ENCODE measurements at regions not wholly inside any gene's neighbourhood (a gene's known extent, or its start where the extent isn't known, plus 50 kb on each side); places are given as distances from the start of the nearest gene placed in this dataset.

DNA sequence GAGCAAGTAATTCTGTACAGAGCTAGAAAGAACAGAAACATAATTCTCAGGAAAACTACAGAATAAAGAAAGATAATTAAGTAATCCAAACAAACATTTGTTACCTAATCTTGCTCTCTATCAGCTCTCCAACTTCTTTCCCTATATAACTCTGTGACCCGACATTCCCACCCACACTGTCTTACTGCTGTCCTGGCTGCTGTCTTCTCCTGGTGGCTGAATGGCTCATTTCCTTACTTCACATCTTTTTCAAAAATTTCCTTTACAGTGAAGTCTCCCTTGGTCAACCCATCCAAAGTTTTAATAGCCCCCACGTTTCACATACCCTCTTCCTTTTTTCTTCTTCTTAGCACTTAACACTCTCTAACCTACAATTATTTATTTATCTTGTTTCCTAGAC, 64.0 kb downstream of the HYCC1 start:
- Histone ChIP-seq H3K36me3 (ENCODE audit: control insufficient read depth in 2 of 2, extremely low read depth in 1 of 2, insufficient read depth in 2 of 2, low read length in 2 of 2) (peaks cover 0 to 7% of the 10 kb centered on the region in 2 experiments), H3K9me3 (replicated peaks; ENCODE audit: control insufficient read depth, insufficient read depth, low read length) (no peaks in the 10 kb centered on the region), H4K20me1 (replicated peaks; ENCODE audit: control insufficient read depth, extremely low read depth, insufficient read depth, low read length) (no peaks in the 10 kb centered on the region), H3K4me3 (replicated peaks in 1 of 3; ENCODE audit: insufficient read depth in 1 of 3, low read depth in 1 of 3, low read length in 3 of 3) (no peak overlapping the region), H3K9me1 (replicated peaks; ENCODE audit: control insufficient read depth, extremely low read depth, insufficient read depth, low read length) (no peaks in the 10 kb centered on the region), H3K4me2 (ENCODE audit: insufficient read depth, low read length) (no peak overlapping the region), H3K9ac (replicated peaks; ENCODE audit: extremely low read depth, insufficient read depth, low read length) (no peak overlapping the region), H3K27ac (ENCODE audit: insufficient read depth, low read depth, low read length) (no peak overlapping the region), H3K27me3 (ENCODE audit: control insufficient read depth in 2 of 2, insufficient read depth in 2 of 2, low read length in 2 of 2) (no peaks in the 10 kb centered on the region), H3K79me2 (ENCODE audit: control insufficient read depth, insufficient read depth, low read length) (no peaks in the 10 kb centered on the region), H3K4me1 (ENCODE audit: control insufficient read depth, extremely low read depth, insufficient read depth, low read length) (no peaks in the 10 kb centered on the region), H2AFZ (ENCODE audit: low read depth, low read length) (no peak overlapping the region)
- no TSS peak for BruUV-seq (replicated peaks)
- intact Hi-C loops (cut with micrococcal nuclease) = no loop called here
- FAIRE-seq = no peak
- POLR2A ChIA-PET = no interaction called here
- no peak for DNase-seq (ENCODE audit: low read depth, low spot score)
- TF ChIP-seq MYC (IDR thresholded peaks at IDR 0.05; ENCODE audit: low read depth, low read length) (no peak), JUN (IDR thresholded peaks at IDR 0.05; ENCODE audit: borderline replicate concordance, insufficient read depth, insufficient read length, low read depth) (no peak)
- CTCF ChIA-PET = interaction anchor here (1.1 to 3.1 kb wide), 5 partner anchors 9 to 167 kb away, joined by 3 to 14 read pairs (median 3); no protein-coding TSS in a partner anchor
- dilution Hi-C loops (cut with MboI; ENCODE audit: extremely low pct_ligation_motif_present, low sequenced_read_pairs) = no loop called here

DNA sequence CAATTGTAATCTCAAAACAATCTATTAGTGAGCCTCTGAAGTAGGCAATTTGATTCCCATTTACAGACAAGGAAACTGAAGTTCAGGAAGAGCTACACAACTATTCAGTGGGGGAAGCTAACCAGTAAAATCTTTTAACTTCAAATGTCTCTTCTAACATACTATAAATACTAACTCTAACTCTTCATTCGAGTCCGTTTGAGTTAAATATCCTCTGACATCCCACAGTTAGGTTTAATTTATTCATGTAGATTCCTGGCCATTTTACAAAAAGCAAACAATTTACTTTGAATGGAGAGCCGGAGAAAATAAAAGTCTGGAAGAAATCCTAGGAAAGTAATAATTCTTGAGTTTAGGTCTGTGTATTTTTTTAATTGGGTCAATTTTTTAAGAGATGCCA, 64.7 kb downstream of the HYCC1 start:
- intact Hi-C loops (cut with micrococcal nuclease) (no loop called here), dilution Hi-C loops (cut with MboI; ENCODE audit: extremely low pct_ligation_motif_present, low sequenced_read_pairs) (no loop called here)
- H4K20me1 ChIP-seq (replicated peaks; ENCODE audit: control insufficient read depth, extremely low read depth, insufficient read depth, low read length) = no peaks in the 10 kb centered on the region
- no peak overlapping the region for H3K4me3 ChIP-seq (replicated peaks in 1 of 3; ENCODE audit: insufficient read depth in 1 of 3, low read depth in 1 of 3, low read length in 3 of 3)
- no peak for DNase-seq (ENCODE audit: low read depth, low spot score)
- FAIRE-seq = no peak
- H3K4me2 ChIP-seq (ENCODE audit: insufficient read depth, low read length) = no peak overlapping the region
- no peaks in the 10 kb centered on the region for H3K4me1 ChIP-seq (ENCODE audit: control insufficient read depth, extremely low read depth, insufficient read depth, low read length)
- no peaks in the 10 kb centered on the region for H3K27me3 ChIP-seq (ENCODE audit: control insufficient read depth in 2 of 2, insufficient read depth in 2 of 2, low read length in 2 of 2)
- ChIA-PET POLR2A (no interaction called here), CTCF (interaction anchor here (1.2 to 2.0 kb wide), 3 partner anchors 9 to 167 kb away, joined by 3 to 5 read pairs (median 3); no protein-coding TSS in a partner anchor)
- H3K36me3 ChIP-seq (ENCODE audit: control insufficient read depth in 2 of 2, extremely low read depth in 1 of 2, insufficient read depth in 2 of 2, low read length in 2 of 2) = peaks cover 0 to 7% of the 10 kb centered on the region in 2 experiments
- H3K79me2 ChIP-seq (ENCODE audit: control insufficient read depth, insufficient read depth, low read length) = no peaks in the 10 kb centered on the region
- no TSS peak for BruUV-seq (replicated peaks)
- no peak overlapping the region for H3K27ac ChIP-seq (ENCODE audit: insufficient read depth, low read depth, low read length)
- TF ChIP-seq, protein P1, sequence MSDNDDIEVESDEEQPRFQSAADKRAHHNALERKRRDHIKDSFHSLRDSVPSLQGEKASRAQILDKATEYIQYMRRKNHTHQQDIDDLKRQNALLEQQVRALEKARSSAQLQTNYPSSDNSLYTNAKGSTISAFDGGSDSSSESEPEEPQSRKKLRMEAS (IDR thresholded peaks at IDR 0.05; ENCODE audit: insufficient read depth, insufficient read length) = no peak
- TF ChIP-seq, protein P2, sequence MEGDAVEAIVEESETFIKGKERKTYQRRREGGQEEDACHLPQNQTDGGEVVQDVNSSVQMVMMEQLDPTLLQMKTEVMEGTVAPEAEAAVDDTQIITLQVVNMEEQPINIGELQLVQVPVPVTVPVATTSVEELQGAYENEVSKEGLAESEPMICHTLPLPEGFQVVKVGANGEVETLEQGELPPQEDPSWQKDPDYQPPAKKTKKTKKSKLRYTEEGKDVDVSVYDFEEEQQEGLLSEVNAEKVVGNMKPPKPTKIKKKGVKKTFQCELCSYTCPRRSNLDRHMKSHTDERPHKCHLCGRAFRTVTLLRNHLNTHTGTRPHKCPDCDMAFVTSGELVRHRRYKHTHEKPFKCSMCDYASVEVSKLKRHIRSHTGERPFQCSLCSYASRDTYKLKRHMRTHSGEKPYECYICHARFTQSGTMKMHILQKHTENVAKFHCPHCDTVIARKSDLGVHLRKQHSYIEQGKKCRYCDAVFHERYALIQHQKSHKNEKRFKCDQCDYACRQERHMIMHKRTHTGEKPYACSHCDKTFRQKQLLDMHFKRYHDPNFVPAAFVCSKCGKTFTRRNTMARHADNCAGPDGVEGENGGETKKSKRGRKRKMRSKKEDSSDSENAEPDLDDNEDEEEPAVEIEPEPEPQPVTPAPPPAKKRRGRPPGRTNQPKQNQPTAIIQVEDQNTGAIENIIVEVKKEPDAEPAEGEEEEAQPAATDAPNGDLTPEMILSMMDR (IDR thresholded peaks at IDR 0.05; ENCODE audit: extremely low read depth in 1 of 2, insufficient read depth in 1 of 2, low read depth in 1 of 2, low read length in 2 of 2) = no peak
- TF ChIP-seq JUN (IDR thresholded peaks at IDR 0.05; ENCODE audit: borderline replicate concordance, insufficient read depth, insufficient read length, low read depth) (no peak), POLR2A (IDR thresholded peaks at IDR 0.05; ENCODE audit: low read depth, low read length) (no peak), GATA2 (IDR thresholded peaks at IDR 0.05; ENCODE audit: insufficient read depth, insufficient read length, low read depth, low read length) (no peak), FOS (IDR thresholded peaks at IDR 0.05; ENCODE audit: borderline replicate concordance, insufficient read depth, low read length) (no peak), EZH2 (IDR thresholded peaks at IDR 0.05; ENCODE audit: borderline replicate concordance, low read depth, low read length, severe bottlenecking) (no peak), MYC (IDR thresholded peaks at IDR 0.05; ENCODE audit: low read depth, low read length) (no peak)
- no peak overlapping the region for H3K9ac ChIP-seq (replicated peaks; ENCODE audit: extremely low read depth, insufficient read depth, low read length)
- H3K9me3 ChIP-seq (replicated peaks; ENCODE audit: control insufficient read depth, insufficient read depth, low read length) = no peaks in the 10 kb centered on the region
- no peaks in the 10 kb centered on the region for H3K9me1 ChIP-seq (replicated peaks; ENCODE audit: control insufficient read depth, extremely low read depth, insufficient read depth, low read length)
- H2AFZ ChIP-seq (ENCODE audit: low read depth, low read length) = no peak overlapping the region
